ENCODE measurements at regions not wholly inside any gene's neighbourhood (a gene's known extent, or its start where the extent isn't known, plus 50 kb on each side); places are given as distances from the start of the nearest gene placed in this dataset.
A peak's percentile ranks its signal among the peaks of the same experiment; 100 is the strongest.

- peak; percentile 31 for DNase-seq (ENCODE audit: low spot score)
- no peak for FAIRE-seq
Observed at GRCh38 chr9:7879551-7880245, 80.1 kb upstream of the DMAC1 start.

GRCh38 chr9:7871977-7872730, 72.6 kb upstream of the DMAC1 start:
- FAIRE-seq = no peak

DNA sequence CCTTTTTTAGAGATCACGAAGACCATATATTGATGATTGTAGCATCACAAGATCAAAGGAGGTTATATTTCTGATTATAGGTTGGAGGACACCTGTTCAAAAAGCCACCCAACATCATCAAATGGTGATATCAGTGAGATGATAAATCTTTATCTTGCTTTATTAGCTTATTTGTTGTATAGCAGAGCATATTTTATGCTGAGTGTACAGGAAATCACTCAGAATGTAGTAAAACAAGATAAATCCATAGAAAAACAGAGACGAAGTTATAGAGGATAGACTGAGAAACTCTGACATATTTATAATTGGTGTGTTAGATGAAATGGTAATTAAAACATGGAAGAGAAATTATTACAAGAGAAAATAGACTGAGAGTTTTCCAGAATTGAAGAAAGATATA, 69.8 kb upstream of the DMAC1 start:
- DNase-seq (ENCODE audit: low spot score) (no peak), FAIRE-seq (no peak)

More at GRCh38 chr9:7871977-7872730, 72.6 kb upstream of the DMAC1 start:
- DNase-seq (ENCODE audit: low spot score) = no peak

GRCh38 chr9:7862170-7862569, 62.6 kb upstream of the DMAC1 start:
- FAIRE-seq (no peak), DNase-seq (ENCODE audit: low spot score) (no peak)

GRCh38 chr9:7861086-7861485, 61.5 kb upstream of the DMAC1 start:
- DNase-seq (ENCODE audit: low spot score) (no peak), FAIRE-seq (no peak)

GRCh38 chr9:7860335-7860709, 60.7 kb upstream of the DMAC1 start:
- no peak for DNase-seq (ENCODE audit: low spot score)
- FAIRE-seq = no peak

- DNase-seq (ENCODE audit: low spot score) (no peak), FAIRE-seq (no peak)
Observed at GRCh38 chr9:7859701-7860334, 60.2 kb upstream of the DMAC1 start.

DNA sequence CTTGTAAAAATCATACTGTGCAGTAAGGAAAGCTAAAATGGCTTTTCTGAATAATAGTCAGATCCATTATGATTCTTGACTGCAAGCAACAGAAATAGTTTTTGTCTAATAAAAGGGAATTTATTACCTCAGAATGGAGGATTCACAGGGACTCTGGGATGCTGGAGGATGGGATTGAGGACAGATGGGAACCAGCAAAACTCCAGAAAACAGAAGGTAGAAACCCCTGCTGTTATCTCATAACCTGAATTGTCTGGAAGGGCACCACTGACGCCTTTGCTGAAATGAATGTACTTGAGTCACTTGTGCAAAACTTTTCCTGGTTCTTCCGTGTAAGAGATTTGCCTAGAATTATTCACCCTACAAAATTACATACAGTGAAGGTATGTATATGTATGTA, 58.6 kb upstream of the DMAC1 start:
- FAIRE-seq = no peak

DNA sequence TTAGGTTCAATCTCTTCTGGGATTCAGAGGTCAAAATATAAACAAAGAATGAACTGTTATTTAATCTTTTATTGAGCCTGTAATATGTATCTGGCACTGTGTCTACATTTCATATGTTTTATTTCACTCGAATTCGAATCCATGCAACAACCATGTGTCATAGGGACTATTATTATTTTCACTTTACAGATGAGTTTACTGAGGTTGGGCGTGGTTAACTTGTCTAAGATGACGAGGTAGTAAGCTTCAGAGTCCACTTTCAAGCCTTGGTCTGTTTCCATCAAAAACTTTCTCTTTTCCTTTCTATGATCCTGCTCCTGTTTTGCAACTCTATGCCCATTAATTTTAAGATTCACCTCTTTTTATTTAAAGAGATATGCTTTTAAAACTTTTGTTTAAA, 55.2 kb upstream of the DMAC1 start:
- no peak for FAIRE-seq
- DNase-seq (ENCODE audit: low spot score) = no peak

More for the DNA sequence above, 58.6 kb upstream of the DMAC1 start:
- DNase-seq (ENCODE audit: low spot score) = no peak
